GM19372 (cell line): ENCODE measurements at regions not wholly inside any gene's neighbourhood (a gene's known extent, or its start where the extent isn't known, plus 50 kb on each side); places are given as distances from the start of the nearest gene placed in this dataset.
"Not testable (repeated sequence)": the region's sequence is repeated elsewhere in the genome, so short reads cannot be mapped to it uniquely, and the experiment has no call there.

Experiments
- ATAC-seq: cut with Tn5 transposase; IDR thresholded peaks from one replicate; pipeline ENCODE4 v1.9.1; 2021; ENCODE audit warnings: mild to moderate bottlenecking, low read depth, moderate library complexity; ENCODE audit not compliant: unreplicated experiment

DNA sequence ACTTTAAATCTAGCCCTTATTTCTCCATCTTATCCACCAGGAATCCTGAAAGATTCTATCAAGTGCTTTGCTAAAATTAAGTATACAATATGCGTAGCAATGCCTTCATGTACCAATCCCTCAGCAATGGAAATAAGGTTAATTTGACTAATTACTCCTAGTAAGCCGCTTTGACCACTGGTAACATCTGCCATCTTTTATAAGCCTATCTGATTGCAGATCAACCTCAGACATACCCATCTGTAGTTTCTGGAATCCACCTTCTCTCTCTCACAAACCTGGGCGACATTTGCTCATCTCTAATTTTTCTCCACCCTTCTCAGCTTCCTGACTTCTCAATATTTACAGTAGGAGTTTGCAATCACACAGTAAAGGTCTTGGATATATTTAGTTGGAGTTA is 138.8 kb upstream of the CRHR1 start:
- ATAC-seq: no peak

DNA sequence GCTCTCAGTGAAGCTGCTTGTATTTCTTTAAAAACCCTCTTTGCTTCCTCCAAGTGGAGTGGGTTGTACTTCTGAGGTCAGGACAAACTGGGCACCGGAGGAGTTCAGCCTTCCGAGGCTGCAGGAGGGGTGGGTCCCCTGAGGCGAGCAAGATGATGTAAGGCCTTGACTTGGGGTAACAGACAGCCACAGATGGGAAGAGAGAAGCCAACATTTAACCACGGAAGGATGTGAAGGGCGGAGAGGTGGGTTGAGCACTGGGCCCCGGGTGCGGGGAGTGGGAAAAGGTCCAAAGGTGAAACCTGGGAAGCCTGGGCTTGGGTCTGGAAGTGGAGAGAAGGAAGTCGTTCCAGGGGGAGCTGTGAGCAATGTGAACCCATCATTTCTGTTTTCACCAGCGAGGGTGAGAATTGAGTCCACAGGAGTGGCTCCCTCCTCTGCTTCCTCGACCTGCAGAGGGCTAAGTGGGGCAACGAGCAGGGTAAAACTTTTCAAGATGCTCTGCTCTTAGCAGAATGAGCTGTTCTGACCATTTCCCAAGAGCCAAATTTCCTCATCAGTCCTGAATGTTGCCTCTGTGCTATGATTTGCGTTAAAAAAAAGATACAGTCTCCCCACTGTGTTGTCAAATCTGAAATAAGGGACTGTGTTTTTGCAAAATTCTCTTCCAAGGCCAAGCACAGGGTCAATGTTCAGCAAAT is 137.7 kb upstream of the CRHR1 start:
- no peak for ATAC-seq

DNA sequence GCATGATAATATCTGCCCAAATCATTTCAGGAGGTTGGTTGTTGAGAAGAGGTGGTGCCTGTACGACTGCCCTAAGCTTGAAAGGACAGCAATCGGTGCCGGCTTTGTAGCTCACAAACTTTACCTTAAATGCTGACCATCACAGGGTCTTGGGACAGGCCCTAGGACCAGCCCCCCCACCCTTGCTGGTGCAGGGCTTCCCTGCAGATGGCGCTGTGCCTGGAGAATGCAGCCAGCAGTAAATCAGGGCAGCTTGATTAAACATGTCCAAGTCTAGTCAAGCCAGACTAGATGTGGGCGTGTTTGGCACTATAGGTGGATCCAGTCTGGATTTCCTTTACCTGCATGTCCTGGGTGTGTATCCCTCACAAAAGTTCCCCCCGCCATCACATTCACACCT is 135.5 kb upstream of the CRHR1 start:
- no peak for ATAC-seq

DNA sequence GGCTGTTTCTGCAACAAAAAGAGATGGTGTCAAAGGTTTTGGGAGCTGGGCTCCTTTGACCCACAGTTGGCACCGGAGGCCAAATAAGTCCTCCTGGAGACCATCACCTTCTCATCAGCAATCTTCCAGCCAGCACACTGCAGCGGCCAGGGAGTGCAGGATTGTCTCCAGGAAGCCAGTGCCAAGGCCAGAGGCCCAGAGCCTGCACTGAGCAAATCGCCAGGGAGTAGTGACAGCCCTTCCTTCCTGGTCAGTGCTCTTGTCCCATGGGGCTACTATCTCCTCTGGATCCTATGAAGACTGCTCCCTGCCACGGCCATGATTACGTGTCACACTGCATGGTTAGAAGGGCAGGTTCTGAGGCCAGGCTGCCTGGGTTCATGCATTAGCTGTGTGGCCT is 134.3 kb upstream of the CRHR1 start:
- no peak for ATAC-seq

DNA sequence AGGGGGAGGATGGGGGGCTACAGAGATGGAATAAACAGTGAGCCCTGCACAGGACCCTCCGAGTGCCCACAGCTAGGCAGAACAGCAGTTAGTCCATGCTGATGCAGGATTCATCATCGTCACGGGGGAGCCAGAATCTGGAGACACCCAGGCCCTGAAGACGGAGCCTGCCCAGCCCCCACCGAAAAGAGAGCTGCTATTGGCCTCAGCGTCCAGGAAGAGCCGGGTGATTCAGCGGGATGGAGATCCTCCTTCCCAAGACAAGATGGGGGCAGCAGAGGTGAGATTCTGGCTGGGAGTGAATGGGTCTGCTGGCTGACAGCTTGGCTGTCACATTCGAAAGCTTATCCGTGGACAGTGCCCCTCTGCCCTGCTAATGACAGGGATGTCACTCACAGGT is 133.6 kb upstream of the CRHR1 start:
- ATAC-seq: no peak

DNA sequence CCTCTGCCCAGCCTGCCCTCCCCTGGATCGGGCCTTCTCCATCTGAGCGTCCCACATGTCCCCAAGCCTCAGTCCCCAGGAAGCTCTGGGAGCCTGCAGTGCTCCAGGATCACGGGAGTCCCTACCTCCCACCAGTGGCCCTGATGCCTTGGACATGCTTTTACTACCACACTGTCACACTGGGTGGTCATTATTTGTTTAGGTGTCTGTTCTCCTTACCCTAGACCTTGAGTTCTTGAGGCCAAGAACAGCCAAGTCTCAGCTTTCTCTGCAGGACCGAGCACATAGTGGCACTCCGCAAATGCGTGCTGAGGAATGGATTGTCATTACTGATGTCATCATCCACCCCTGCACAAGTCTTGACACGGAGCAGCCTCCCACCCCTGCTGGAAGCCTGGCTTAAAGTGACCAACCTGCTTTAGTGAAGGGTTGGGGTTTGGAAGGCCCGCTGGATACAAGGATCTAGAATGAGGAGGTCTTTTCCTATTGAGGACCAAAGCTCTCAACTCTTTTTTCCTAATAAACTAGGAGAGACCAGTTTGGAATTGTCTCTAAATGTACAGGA is 132.9 kb upstream of the CRHR1 start:
- no peak for ATAC-seq

DNA sequence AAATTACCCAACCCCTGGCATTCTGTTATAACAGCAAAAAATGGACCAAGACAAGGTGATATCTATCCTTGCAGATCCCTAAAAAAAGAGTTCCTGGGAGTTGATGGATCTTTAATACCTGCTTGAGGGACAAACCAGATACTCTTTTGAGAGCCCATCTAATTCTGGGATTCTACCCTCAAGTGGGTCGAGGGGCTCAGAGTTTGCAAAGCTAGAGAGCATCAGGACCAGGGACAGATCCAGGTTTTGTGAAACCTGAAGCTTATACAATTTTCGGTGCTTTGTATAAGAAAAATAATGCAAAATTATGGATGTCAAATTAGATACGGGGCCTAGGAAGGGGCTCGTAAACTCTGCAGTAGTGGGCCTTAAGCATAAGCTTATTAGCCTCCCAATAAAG is 130.5 kb upstream of the CRHR1 start:
- no peak for ATAC-seq

DNA sequence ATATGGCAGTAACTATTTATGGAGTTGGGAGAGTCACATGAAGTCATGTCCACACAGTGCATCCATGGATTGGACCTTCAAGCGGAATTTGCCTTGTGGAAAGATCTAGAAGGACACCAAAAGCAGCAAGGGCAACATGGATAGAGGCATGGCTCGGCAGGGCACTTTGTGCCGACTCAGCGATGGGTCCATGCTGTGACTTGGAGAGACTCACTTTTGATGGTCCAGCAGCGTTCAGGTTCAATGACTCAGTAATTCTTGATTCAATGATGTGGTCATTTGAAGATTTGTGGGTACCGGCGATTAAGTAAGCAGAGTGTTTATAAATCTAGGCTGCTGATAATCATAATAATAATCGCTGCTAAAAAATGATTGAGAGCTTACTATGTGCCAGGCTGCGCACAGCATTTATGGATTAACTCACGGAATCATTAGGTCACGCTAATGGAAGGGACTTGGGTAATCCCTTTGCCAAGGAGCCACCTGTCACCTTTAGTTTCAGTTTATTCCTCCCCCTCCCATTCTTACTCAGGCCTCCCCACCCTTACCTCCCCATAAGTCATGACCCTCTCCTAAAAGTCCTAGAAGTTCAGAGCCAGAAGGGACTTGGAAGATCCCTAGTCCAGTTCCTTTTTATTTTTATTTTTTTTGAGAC is 127.5 kb upstream of the CRHR1 start:
- no peak for ATAC-seq

DNA sequence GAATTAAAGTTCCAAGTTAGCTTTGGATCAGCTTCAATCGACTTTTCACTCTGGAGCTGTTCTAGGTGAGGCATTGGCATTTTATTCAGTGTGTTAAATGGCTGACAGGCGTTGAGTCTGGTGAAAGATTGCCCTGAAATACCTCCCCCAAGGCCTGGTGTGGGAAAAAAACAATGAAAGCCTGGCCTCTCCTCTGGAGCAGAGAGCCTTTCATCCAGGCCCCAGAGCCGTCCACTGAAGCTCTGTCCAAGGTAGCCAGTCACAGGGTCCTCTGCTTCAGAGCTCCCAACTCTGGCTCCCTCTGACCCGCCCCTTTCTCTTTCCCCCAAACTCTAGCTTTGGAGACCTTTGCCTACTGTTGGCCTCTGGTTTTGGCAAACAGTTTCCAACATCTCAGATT is 123.6 kb upstream of the CRHR1 start:
- ATAC-seq: no peak

DNA sequence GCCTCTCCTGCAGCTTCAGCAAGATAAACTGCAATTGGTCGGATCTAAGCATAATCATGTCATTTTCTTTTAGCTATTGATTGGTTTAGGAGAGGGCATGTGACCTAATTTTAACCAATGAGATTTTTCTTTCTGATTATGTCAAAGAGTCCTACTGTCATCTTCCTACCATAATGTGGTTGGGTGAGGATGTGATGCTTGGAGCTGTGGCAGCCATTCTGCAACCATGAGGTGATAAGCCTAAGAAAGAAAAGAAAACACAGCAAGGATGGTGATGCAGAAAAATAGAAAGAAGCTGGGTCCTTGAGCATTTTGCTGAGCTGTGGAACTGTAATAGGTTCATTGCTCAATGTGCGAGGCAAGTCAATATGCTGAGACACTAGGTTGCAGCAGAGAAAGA is 121.7 kb upstream of the CRHR1 start:
- ATAC-seq: no peak

DNA sequence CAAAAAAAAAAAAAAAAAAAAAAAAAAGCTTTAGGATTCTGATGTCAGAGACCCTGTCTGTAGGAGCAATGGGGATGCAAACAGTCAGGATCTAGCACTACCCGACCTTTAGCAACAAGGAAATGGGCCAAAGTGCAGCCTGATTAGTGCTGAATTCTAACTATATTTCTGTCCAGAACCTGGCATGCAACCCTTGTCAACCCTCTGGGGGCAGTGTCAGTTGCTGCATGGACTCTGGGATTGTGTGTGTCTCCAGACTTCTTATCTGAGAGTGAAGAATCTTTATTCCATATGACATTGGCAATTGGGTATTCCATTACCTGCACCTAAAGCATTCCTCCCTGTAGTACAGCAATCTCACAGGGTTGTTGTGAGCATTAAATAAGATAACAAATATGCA is 120.3 kb upstream of the CRHR1 start:
- ATAC-seq: no peak

DNA sequence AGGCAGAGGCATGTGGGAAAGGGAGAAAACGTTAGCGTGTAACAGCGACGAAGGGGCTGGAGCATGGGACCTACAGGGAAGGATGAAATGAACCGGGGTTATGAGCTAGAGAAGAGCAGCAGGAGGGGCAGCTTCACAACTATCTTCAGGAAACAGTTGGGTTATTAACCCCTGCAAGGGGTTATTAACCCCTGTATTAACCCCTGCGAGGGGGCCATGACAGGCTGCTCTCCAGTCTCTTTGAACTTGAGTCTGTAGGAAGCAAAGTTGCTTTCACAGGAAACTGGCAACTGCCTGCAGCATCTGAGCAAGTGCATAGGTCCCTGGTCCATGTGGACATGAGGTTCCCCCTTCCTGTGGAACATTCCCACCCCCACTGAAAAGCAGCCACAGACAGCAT is 119.2 kb upstream of the CRHR1 start:
- no peak for ATAC-seq

DNA sequence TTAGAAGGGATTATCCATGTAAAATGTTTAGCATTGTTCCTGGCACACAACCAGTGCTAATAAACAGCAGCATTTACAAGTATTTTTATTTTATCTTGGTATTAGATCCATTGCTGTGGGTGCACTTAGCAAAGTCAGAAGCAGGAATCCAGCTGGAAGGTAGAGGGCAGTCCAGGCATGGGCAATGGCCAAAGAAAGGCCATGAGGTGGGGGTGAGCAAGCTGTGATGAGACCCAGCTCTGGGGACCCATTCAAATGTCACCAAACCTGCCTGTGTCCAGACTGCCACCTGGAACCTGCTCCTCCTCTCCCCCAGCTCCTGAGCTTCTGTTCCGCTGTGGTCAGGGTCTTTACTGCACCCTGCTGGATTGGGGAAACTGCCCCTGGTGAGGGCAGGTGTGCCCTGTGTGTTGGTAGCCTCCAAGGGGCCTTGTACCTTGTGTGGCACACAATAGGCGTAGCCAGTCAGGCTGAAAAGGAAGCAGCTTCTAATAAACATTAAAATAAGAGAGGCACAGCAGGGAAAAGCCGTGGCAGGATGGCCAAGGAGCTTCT is 118.0 kb upstream of the CRHR1 start:
- no peak for ATAC-seq

DNA sequence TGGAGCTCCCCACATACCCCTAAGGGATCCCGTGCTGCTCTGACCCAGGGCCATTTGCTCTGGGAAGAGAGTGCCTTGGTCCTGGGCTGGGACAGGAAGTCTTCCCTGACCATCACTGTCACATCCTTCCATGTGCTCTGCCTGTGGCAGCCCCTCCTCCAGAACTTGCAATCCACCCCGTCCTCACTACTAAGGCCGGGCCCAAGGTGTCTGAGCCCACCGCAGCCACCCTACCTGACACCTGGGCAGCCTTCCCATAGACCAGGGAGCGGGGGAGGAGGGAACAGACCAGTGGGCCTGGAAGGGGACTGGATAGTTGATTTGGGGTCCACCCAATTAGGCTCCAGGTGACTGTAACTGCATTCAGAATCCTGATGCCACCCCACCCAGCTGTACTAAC is 117.5 kb upstream of the CRHR1 start:
- ATAC-seq: no peak

DNA sequence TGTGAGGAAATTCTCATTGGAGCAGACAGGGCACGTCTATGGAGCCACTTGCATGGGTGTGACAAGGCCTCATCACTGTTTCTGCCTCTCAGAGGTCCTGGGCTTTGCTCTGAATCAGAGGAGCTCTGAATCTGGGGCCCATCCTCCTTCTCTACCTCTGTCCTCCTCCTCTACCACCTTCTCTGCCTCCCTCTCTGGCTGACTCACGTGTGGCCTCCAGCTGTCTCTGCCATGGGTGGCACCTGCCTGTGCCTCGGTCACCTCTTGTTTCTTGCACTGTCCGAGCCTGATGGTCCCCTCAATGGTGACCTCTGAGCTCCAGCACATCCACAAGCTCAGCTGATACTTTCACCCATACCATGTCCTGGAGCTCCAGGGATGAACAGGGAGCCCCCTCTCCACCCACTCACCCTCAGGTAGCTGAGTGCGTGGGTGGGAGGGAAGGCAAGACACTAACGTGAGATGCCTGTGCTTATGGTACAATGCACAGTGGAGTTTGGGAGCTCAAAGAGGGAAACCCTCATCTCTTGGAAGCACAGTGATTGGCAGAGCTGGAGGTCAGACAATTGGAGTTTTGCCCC is 116.4 kb upstream of the CRHR1 start:
- no peak for ATAC-seq

DNA sequence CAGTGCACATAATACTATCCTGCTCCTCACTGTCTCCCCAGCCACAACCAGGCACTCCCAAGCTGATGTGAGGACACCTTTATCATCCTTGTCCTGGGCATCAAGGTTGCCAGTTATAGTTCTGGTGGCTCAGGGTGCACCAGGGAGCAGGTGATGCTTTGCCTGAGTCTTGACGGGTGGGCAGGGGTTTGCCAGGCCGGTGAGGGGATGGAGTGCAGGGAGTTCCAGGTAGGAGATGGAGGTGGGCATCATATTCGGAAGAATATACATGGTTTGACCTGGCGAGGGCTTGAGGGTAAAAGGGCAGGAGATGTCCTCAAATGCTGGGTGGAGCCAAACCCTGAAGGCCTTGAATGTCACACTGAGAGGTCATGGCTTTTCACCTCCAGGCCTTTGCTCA is 115.8 kb upstream of the CRHR1 start:
- ATAC-seq: no peak

DNA sequence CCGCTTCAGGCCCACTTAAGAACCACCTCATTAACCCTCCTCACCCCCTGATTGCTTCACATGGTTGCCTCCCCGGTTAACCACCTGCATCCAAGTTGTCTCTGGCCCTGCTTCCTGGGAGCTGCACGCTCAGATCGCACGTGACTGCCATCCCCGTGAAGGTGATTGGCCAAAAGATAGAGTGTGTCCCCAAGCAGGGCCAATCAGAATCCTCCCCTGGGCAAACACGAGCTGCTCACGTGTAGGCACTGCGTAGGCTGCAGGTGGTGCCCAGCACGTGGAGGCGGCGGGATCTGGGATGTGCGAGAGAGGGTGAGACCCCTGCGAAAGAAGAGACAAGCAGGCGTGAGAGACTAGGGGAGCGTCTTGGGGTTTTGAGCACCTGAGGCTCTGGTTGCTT is 111.8 kb upstream of the CRHR1 start:
- ATAC-seq: no peak

DNA sequence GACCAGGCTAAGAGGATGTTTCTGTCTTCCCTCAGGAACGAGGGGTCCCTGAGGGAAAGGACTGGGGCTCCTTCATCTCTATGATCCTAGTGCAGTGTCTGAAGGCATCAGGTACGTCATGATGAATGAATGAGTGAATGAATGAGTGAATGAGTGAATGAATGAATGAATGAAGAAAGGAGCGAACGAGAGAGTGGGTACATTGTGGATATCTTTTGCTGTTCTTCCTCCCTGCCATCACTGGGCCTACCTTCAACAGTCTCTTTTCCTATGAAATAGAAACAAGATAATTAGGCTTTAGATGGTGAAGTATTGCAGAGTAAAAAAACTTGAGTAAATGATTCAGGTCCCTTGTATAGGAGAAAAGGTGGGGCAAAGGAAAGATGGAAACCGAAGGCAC is 111.3 kb upstream of the CRHR1 start:
- no peak for ATAC-seq

DNA sequence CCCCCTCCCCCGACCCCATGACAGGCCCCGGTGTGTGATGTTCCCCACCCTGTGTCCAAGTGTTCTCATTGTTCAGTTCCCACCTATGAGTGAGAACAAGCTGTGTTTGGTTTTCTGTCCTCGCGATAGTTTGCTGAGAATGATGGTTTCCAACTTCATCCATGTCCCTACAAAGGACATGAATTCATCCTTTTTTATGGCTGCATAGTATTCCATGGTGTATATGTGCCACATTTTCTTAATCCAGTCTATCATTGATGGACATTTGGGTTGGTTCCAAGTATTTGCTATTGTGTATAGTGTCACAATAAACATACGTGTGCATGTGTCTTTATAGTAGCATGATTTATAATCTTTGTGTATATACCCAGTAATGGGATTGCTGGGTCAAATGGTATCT is 110.4 kb upstream of the CRHR1 start:
- ATAC-seq: not testable (repeated sequence)

DNA sequence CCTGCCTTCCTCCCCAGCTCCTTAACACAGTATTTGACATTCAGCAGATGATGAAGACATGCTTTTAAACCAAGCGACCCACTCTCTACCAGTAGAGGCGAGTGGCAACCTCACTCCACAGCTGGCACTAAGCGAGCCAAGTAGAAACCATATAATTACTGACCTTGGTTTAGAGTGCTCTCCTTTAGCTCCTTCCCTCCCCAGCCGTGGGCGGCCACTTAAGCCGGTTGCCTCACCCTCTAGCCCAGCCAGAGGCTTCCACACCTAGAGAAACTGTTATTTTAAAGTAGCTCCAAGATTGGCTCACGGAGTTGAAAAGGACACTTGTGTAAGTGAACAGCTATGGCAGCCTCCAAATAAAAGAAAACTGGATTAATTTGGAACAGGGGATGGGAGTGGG is 109.1 kb upstream of the CRHR1 start:
- no peak for ATAC-seq

DNA sequence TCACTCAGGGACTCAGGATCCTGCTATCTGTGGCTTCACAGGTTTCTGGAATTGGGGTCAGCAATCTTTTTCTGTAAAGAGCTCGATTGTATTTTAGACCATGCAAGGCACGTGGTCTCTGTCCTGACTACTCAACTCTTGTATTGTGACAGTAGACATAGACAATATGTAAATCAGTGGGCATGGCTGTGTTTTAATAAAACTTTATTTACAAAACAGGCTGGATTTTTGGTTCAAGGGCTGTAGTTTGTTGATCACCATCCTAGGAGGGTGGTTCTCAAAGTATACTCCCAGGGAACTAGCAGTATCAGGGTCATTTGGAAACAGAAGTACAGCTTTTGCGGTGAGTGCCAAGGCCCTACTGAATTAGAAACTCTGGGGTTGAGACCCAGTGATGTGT is 108.2 kb upstream of the CRHR1 start:
- ATAC-seq: no peak

DNA sequence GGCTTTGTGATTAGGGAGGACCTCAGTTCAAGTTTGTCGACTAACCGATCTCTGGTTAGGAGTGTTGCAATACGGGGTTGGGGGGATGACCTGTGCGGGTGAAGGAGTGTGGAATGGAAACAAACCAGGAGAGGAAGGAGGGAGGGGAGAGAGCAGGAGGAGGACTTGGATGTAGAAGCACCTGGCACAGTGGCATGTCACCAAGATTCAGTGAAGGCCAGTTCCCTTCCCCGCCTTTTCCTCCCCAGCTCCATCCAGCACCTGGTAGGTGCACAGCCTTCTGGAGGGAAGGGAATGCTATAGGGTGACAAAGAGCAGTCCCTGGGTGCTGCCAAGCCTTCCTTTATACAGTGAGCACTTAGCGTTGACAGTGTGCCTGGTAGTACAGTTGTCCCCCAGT is 107.4 kb upstream of the CRHR1 start:
- ATAC-seq: no peak
